ENCODE measurements at regions not wholly inside any gene's neighbourhood (a gene's known extent, or its start where the extent isn't known, plus 50 kb on each side); places are given as distances from the start of the nearest gene placed in this dataset.

GRCh38 chr10:129345763-129346162 lies 121.3 kb upstream of the MGMT start (continued):
- TF ChIP-seq ZBTB33 (IDR thresholded peaks at IDR 0.05; ENCODE audit: extremely low read depth, insufficient replicate concordance, low read length): no peak

- Histone ChIP-seq H3K9me2 (ENCODE audit: insufficient read depth) (no peaks in the 10 kb centered on the region), H4K20me1 (ENCODE audit: insufficient read depth) (no peaks in the 10 kb centered on the region), H3K4me3 (replicated peaks in 1 of 2; ENCODE audit: low read depth in 1 of 2, low read length in 2 of 2) (no peak overlapping the region), H3K27me3 (ENCODE audit: insufficient read depth, low read length) (no peaks in the 10 kb centered on the region), H3K27ac (ENCODE audit: low read depth, low read length) (no peak overlapping the region), H3K9me3 (ENCODE audit: control insufficient read depth in 1 of 2, insufficient read depth in 1 of 2, low read depth in 1 of 2, low read length in 2 of 2) (peaks cover 10 to 14% of the 10 kb centered on the region in 2 experiments; a peak in 2 of 4 replicates), H3K4me1 (ENCODE audit: control insufficient read depth in 1 of 2, insufficient read depth in 2 of 2, low read length in 2 of 2) (no peaks in the 10 kb centered on the region), H3K36me3 (ENCODE audit: control insufficient read depth in 1 of 2, insufficient read depth in 2 of 2, low read length in 2 of 2) (no peaks in the 10 kb centered on the region), H3K9ac (ENCODE audit: low read length) (no peak overlapping the region), H3K4me2 (ENCODE audit: low read length) (no peak overlapping the region), H3K79me2 (ENCODE audit: insufficient read depth, low read length) (no peaks in the 10 kb centered on the region), H2AFZ (ENCODE audit: low read depth, low read length, poor library complexity, severe bottlenecking) (no peak overlapping the region)
- POLR2A ChIA-PET: no interaction called here
- TF ChIP-seq POLR2A (IDR thresholded peaks at IDR 0.05; ENCODE audit: borderline replicate concordance, extremely low read depth, insufficient read depth, insufficient read length): no peak
- no peak for TF ChIP-seq SP1 (IDR thresholded peaks at IDR 0.05; ENCODE audit: low read depth)
- TF ChIP-seq FOSL1 (IDR thresholded peaks at IDR 0.05; ENCODE audit: low read depth): no peak
- no peak for TF ChIP-seq CBX3 (IDR thresholded peaks at IDR 0.05; ENCODE audit: low read depth)
- TF ChIP-seq MAX (IDR thresholded peaks at IDR 0.05): no peak
- TF ChIP-seq JUND (IDR thresholded peaks at IDR 0.05): no peak
- no peak for TF ChIP-seq CTCF (IDR thresholded peaks at IDR 0.05 in 2 of 3, conservative IDR thresholded peaks at IDR 0.05 in 1 of 3; ENCODE audit: borderline replicate concordance in 1 of 3, insufficient read depth in 1 of 3, low read depth in 2 of 3, low read length in 2 of 3)
- TF ChIP-seq ATF3 (IDR thresholded peaks at IDR 0.05): no peak
- no peak for TF ChIP-seq ELF1 (IDR thresholded peaks at IDR 0.05; ENCODE audit: borderline replicate concordance, low read depth)
- no peak for TF ChIP-seq EZH2phosphoT487 (IDR thresholded peaks at IDR 0.05; ENCODE audit: borderline replicate concordance)
- no peak for TF ChIP-seq TCF7L2 (IDR thresholded peaks at IDR 0.05; ENCODE audit: borderline replicate concordance, extremely low read depth, insufficient read depth, insufficient read length)
- no peak for TF ChIP-seq EGR1 (IDR thresholded peaks at IDR 0.05; ENCODE audit: low read depth)
- no peak for TF ChIP-seq ZFX (IDR thresholded peaks at IDR 0.05)
- TF ChIP-seq ZBTB33 (IDR thresholded peaks at IDR 0.05; ENCODE audit: extremely low read depth, insufficient replicate concordance, low read length): no peak
- no peak for TF ChIP-seq ZNF274 (IDR thresholded peaks at IDR 0.05; ENCODE audit: low read depth, low read length)
- TF ChIP-seq POLR2AphosphoS5 (IDR thresholded peaks at IDR 0.05; ENCODE audit: low read depth, low read length): no peak
- no peak for TF ChIP-seq SRF (IDR thresholded peaks at IDR 0.05; ENCODE audit: low read depth)
- TF ChIP-seq YY1 (IDR thresholded peaks at IDR 0.05; ENCODE audit: extremely low read depth, insufficient replicate concordance, low read depth, low read length): no peak
- TF ChIP-seq CEBPB (IDR thresholded peaks at IDR 0.05; ENCODE audit: low read depth): no peak
- no peak for TF ChIP-seq EZH2 (IDR thresholded peaks at IDR 0.05)
- intact Hi-C loops (cut with micrococcal nuclease): no loop called here
- DNase-seq (ENCODE audit: low read depth, low spot score): no peak
- ATAC-seq: no peak
- no TSS peak for BruUV-seq (replicated peaks)
- RAD21 ChIA-PET (ENCODE audit: low non-redundant PET in 1 of 2, low total read pairs in 2 of 2, uncharacterized antibody in 2 of 2, unreplicated experiment in 2 of 2): no interaction called here
- CTCF ChIA-PET: no interaction called here
Measured at GRCh38 chr10:129350690-129351089, 116.4 kb upstream of the MGMT start.
